Head of caudate nucleus (tissue), 42 donors: ENCODE measurements at regions not wholly inside any gene's neighbourhood (a gene's known extent, or its start where the extent isn't known, plus 50 kb on each side); places are given as distances from the start of the nearest gene placed in this dataset.
A peak's percentile ranks its signal among the peaks of the same experiment; 100 is the strongest.
"Not testable (repeated sequence)": the region's sequence is repeated elsewhere in the genome, so short reads cannot be mapped to it uniquely, and the experiment has no call there.

Experiments used
- DNase-seq, 42 donors: peaks; one replicate each; pipeline versions ENCODE4 v3.0.0 to v3.0.0-alpha.2; 2020 to 2021; ENCODE audit warnings: mixed read lengths in 7 of 42
- intact Hi-C: fragments of 100-400 bp; cut with DNase I; formaldehyde crosslinking; loops from one replicate; pipeline ENCODE4 v1.15.0; 2022

- intact Hi-C loops, result no loop called here
- no peak for DNase-seq
These were observed 111.9 kb upstream of the KLF8 start for GRCh38 chrX:56120242-56120641.

DNA sequence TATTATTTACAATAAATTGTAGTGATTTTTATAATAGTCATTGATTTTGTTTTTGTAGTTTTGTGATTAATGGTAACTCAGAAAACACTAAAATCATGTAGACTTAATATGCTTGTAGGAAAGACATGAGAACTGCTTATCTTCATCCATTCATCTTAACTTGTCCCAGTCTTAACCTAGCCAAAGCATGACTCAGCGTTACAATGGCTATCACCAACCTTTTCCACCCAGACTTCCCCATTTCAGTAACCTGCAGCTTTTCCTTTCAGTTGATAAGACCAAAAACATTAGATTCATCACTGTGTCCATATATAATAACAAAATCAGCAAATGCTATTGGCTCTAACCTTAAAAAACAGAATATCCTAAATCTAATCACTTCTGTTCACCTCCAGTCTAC lies 106.2 kb upstream of the KLF8 start:
- no peak for DNase-seq
- intact Hi-C loops, result no loop called here

DNA sequence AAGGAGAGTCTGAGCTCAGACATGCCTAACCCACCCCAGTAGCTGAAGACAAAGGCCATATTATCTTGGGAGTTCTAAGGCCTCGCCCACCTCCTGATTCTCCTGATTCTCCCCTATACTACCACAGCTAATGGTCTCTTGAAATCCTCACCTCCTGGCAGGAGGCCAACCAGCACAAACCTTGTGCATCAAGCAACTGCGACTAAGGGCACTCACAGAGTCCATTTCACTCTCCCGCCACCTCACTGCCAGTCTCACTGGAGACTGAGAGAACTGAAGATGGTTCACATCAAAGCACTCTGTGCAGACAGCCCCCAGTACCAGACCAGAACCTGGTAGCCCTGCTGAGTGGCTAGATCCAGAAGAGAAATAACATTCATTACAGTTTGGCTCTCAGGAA lies 102.1 kb upstream of the KLF8 start:
- peak in 1 of 42 donors; percentile 10 for DNase-seq
- intact Hi-C loops, result no loop called here

- intact Hi-C loops, result no loop called here
- DNase-seq, result no peak
These were observed 101.7 kb upstream of the KLF8 start for GRCh38 chrX:56130436-56130835.

DNA sequence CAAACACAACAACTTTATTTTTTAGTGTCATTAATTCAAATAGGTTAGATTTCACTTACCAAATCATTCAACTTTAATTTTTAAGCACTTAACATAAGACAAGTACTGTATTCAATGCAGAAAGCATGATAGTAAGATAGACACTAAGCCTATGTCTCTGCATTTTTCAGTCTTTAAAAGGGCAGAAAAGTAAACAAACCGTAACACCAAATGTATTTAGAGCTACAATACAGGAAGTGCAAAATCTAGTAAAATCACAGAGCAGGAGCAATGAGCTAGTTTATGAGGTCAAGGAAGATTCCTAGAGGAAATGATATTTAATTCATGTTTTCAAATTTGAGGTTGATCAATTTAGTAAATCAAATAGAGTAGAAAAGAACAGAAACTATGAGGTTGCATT lies 68.0 kb upstream of the KLF8 start:
- intact Hi-C loops, DNase-seq: not testable (repeated sequence)
